GM21825 (cell line): ENCODE measurements at regions not wholly inside any gene's neighbourhood (a gene's known extent, or its start where the extent isn't known, plus 50 kb on each side); places are given as distances from the start of the nearest gene placed in this dataset.
"Not testable (repeated sequence)": the region's sequence is repeated elsewhere in the genome, so short reads cannot be mapped to it uniquely, and the experiment has no call there.

ENCODE experiments used
- ATAC-seq: cut with Tn5 transposase; IDR thresholded peaks from one replicate; pipeline ENCODE4 v1.9.1; 2021; ENCODE audit warnings: mild to moderate bottlenecking, moderate library complexity; ENCODE audit not compliant: unreplicated experiment

- no peak for ATAC-seq
Measured at GRCh38 chrX:109873983-109874382, 128.9 kb upstream of the TMEM164 start.

DNA sequence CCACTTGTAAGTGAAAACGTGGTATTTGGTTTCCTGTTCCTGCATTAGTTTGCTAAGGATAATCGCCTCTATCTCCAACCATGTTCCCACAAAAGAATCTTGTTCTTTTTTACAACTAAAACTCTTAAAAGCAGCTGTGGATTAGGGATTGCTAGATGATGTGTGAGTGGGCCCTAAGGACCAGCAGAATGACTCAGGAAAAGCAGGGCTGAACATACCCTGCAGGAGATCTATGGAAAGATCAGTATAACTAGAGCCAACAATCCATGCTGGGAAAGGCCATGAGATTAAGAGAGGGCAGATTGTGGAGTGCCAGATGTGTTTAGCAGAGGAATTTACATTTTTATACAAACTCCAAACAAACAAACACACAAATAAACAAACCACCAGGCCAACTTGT, 128.4 kb upstream of the TMEM164 start:
- ATAC-seq, result no peak

- no peak for ATAC-seq
Measured at GRCh38 chrX:109875831-109876230, 127.1 kb upstream of the TMEM164 start.

DNA sequence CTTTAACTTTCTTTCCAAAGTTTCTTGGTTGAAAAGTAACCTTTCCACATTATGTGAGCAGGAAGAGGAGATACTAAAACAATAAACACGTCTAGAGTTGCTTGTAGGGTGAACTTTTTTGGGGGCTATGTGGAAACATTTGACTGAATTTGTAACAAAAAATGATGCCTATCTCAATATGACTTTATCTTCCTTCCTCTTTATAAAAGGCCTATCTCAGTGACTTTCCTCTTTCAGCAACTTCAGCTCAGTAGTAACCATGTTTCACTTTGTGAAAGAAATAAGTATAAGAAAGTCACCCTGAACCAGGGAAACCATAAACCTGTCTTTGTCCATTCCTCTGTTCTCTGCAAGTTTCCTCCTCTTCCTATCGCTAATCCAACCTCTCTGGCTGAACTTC, 124.7 kb upstream of the TMEM164 start:
- ATAC-seq, result no peak

DNA sequence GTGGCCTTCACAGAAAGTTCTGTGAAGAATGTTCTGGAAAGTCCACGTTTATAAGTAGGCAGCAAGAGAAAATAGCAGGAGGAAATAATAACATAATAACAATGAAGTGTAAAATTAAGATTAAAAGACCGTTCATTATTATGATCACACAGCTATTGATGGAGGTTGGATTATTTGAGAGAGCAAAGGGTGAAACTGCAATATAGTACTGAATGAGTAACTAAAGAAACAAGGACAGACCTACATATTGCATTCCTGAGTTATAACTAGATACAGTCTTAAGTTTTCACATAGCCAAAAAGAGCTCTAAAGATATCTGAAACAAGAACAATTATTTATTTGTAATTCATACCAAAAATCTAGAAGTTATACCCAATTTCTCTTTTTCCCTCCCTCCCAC, 122.9 kb upstream of the TMEM164 start:
- ATAC-seq, result no peak

GRCh38 chrX:109880629-109881028, 122.3 kb upstream of the TMEM164 start:
- ATAC-seq, result peak; percentile 87

DNA sequence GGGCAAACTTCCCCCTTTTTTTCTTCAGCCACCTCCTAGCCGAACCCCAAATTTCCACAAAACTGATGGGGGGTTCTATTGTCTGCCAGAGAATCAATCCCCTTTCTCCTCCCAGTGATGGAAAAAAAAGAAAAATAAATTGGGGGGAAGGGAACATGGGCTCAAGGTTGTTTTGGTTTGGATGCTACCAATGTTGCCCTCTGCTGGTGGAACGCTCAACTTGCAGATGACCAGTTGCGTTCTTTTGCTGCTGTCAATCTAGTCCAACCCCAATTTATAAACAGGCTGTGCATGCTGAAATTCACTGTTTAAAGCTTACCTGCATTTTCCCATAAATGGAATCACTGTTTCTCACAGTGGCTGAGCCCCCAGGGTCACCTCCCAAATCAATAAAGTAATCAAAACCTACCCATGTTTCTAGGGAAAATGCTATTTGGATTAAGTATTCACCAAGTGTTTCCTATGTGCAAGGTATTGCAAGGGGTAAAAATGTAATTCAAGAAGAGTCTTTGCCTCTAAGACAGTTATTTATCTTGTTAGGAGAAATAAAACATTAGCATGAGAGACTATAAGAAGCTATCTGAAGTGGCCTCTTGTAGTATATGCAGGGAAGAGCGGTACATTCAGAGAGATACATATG, 116.7 kb upstream of the TMEM164 start:
- no peak for ATAC-seq

GRCh38 chrX:109889289-109890006, 113.5 kb upstream of the TMEM164 start:
- ATAC-seq, result no peak

- ATAC-seq, result no peak
Measured at GRCh38 chrX:109890300-109890699, 112.6 kb upstream of the TMEM164 start.

GRCh38 chrX:109890910-109891502, 111.9 kb upstream of the TMEM164 start:
- ATAC-seq, result no peak

GRCh38 chrX:109896024-109896423, 106.9 kb upstream of the TMEM164 start:
- ATAC-seq, result not testable (repeated sequence)

DNA sequence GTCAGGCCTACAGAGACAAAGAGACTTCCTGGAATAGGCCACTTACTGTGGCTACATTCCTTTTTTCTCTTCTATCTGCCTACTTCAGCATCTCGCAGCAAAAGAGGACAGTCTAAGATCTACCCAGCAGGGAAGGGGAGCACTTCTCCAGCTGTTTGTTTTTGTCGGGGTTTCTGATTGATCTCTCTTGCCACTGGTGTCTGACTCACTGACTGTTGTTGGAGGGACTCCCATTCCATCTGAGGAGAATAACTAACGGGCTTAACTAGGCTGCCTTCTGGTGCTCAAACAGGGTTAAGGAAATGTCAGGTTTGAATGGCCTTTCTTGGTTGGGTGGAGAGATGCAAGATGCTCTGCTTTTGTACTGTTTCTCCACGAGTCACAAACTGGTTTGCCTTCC, 100.2 kb upstream of the TMEM164 start:
- ATAC-seq, result no peak

- no peak for ATAC-seq
Measured at GRCh38 chrX:109911046-109911445, 91.9 kb upstream of the TMEM164 start.

DNA sequence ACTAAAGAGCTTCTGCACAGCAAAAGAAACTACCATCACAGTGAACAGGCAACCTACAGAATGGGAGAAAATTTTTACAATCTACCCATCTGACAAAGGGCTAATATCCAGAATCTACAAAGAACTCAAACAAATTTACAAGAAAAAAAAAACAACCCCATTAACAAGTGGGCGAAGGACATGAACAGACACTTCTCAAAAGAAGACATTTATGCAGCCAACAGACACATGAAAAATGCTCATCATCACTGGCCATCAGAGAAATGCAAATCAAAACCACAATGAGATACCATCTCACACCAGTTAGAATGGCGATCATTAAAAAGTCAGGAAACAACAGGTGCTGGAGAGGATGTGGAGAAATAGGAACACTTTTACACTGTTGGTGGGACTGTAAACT, 89.9 kb upstream of the TMEM164 start:
- ATAC-seq, result not testable (repeated sequence)

DNA sequence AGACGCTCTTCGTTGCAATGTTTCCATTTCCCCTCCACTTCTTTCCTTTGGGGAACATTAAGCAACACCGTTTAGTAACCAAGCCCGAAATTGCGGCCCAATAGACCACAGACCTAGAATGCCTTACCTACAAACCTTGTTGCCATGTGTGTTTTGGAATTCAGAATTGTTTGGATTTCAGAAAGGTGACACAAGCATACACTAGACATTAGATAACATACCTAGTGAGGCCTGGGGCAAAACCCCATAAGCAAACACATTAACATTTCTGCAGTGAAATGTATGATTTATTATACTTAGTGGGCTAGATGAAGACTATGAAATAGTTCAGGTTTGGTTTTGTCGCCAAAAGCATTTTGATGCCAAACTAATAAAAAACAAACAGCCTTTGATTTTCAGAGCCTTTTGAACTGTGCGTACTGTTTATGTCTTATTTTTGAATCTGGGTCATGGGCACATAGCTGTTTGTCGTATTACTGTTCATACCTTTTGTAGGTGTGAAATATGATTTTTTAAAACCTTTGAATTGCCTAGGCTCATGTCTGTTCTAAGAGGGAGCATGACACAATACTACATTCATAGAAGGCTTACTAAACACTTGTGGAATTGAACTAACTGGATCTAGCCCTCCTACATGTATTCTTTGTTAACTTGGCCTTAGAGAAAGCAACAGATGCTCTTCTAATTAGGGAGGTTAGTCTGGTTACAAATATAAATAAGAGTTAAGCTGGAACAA, 88.6 kb upstream of the TMEM164 start:
- no peak for ATAC-seq

- no peak for ATAC-seq
Measured at GRCh38 chrX:109918753-109919152, 84.2 kb upstream of the TMEM164 start.

- ATAC-seq, result no peak
Measured at GRCh38 chrX:109920325-109920724, 82.6 kb upstream of the TMEM164 start.

DNA sequence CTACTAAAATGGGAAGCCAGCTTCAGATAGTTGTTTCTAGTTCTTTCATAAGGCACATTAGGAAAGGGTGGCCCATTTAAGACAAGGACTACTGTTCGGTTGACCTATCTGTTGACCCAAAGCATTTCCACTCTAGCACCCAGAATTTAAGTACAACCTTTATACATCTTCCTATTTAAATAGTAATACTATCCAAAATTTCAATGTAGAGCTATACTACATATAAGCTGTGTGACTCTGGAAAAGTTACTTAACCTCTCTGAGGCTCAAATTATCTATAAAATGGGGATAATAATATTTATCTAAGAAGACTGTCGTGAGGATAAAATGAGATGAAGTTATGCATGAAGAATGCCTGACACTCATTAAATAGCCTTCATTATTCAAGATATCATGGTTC, 82.0 kb upstream of the TMEM164 start:
- ATAC-seq, result no peak

GRCh38 chrX:109922190-109922589, 80.7 kb upstream of the TMEM164 start:
- no peak for ATAC-seq

DNA sequence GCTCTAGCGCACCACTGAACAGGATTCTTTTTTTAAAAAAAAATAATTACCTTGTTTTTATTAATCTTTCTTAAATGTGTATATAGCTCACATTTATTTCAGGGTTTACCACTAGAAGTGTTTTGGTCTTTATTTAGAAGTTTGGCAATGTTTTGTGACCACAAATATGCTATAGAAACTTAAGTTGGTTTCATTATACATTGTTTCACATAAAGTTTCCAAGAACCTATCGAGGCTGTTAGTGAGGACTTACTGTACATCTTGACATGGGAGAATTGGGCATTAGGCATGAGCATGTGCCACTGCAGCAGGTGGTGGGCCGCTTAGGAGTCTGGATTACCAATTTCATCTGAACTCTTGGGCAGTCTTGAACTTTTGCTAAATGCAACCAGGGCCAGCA, 77.9 kb upstream of the TMEM164 start:
- ATAC-seq, result not testable (repeated sequence)

DNA sequence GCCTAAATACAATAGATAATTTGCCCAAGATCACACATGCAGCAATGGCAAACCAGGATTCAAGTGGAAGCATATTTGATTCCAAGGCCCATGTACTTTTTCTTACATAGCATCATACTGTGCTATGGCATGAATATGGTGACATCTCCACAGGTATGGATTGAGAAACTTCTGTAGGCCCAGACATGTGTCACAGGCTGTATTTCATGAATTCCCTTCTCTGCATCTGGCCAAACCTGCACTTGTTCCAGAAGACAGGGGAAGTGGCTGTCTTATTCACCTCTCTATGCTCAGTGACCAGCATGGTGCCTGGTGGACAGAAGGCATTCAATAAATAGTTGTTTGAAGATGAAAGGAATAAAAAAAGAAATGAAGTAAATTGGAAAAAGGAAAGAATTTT, 77.3 kb upstream of the TMEM164 start:
- no peak for ATAC-seq

GRCh38 chrX:109926118-109926517, 76.8 kb upstream of the TMEM164 start:
- ATAC-seq, result no peak
